ENCODE measurements at regions not wholly inside any gene's neighbourhood (a gene's known extent, or its start where the extent isn't known, plus 50 kb on each side); places are given as distances from the start of the nearest gene placed in this dataset.

GRCh38 chr10:3530346-3530745 lies 254.7 kb downstream of the KLF6 start:
- TF ChIP-seq CTCF (IDR thresholded peaks at IDR 0.05 in 4 of 5, conservative IDR thresholded peaks at IDR 0.05 in 1 of 5) (no peak), POLR2A (IDR thresholded peaks at IDR 0.05) (no peak)

All from gastrocnemius medialis (tissue), 4 donors.